ENCODE measurements at regions not wholly inside any gene's neighbourhood (a gene's known extent, or its start where the extent isn't known, plus 50 kb on each side); places are given as distances from the start of the nearest gene placed in this dataset.

DNA sequence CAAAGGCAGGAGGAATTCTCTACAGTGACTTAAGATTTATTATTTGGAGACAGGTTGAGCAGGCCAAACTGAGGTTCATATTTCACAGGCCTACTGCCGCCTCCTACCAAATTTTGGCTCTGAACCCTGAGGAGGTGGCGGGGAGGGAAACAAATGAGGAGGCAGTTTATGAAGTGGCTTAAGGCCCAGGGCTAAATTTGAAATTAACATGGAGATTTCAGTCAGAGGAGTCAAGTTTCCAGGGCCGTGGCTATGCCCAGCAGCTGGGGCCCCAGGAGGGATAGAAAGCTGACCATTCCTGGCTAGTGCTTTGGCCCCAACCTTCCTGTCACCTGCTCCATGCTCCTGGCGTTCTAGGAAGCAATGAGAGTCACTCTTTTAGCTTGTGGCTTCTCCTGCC lies 73.4 kb upstream of the ARHGAP36 start:
- TF ChIP-seq, protein P1, sequence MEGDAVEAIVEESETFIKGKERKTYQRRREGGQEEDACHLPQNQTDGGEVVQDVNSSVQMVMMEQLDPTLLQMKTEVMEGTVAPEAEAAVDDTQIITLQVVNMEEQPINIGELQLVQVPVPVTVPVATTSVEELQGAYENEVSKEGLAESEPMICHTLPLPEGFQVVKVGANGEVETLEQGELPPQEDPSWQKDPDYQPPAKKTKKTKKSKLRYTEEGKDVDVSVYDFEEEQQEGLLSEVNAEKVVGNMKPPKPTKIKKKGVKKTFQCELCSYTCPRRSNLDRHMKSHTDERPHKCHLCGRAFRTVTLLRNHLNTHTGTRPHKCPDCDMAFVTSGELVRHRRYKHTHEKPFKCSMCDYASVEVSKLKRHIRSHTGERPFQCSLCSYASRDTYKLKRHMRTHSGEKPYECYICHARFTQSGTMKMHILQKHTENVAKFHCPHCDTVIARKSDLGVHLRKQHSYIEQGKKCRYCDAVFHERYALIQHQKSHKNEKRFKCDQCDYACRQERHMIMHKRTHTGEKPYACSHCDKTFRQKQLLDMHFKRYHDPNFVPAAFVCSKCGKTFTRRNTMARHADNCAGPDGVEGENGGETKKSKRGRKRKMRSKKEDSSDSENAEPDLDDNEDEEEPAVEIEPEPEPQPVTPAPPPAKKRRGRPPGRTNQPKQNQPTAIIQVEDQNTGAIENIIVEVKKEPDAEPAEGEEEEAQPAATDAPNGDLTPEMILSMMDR (IDR thresholded peaks at IDR 0.05), result no peak
- TF ChIP-seq POLR2A (IDR thresholded peaks at IDR 0.05), result no peak
